ENCODE measurements at regions not wholly inside any gene's neighbourhood (a gene's known extent, or its start where the extent isn't known, plus 50 kb on each side); places are given as distances from the start of the nearest gene placed in this dataset.

DNA sequence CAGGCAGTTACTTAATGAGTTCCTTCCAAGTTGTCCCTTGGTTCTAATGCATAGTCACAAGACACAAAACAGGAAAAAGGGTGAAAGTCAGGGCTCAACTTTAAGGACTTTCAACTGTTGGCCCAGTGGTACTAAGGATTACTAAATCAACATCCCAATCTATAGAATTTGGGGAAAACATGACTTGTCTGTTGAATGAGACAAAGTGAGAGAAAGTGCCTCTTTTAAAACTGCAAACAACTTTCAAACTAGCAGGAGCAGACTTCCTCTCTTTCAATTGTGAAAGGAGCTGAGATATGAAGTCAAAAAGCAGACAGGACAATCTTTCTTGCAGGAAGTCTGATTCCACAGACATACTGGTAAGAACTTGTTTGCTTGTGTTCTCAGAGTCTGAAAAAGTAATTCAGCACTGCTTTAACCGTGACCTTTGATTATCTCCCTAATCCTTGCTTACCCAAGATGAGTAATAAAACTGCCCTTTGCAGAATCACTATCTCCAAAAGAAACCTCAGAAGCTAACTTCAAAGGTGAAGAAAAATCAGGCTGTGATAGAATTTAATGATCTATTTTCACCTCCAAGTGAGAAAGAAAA lies 960.7 kb upstream of the RAG2 start:
- H3K4me1 Mint-ChIP-seq: no peaks in the 10 kb centered on the region
- H3K36me3 Mint-ChIP-seq (ENCODE audit: low read depth): no peaks in the 10 kb centered on the region
- DNase-seq: no peak
- no peak for ATAC-seq
- no peaks in the 10 kb centered on the region for H3K27me3 Mint-ChIP-seq
- no peaks in the 10 kb centered on the region for H3K9me3 Mint-ChIP-seq
- H3K27ac Mint-ChIP-seq: no peak overlapping the region
- H3K4me3 Mint-ChIP-seq: no peak overlapping the region

DNA sequence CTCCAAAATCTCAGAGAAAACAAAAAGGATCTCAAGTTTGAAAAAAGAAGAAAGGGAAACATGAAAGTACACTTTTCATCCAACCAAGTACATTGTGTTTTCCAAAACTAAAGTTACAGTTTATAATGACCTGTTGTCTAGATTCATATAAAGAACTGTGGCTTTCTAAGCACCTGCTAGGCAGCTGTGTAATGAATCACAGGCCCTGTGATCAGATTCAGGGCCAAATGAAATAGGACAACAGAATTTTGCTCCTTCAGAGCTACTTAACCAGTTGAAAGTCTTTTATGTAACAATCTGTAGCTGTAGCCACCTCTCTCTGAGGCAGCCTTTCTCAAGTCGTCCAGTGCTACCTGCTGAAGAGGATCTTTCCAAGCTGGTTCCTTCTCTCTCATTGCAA lies 960.0 kb upstream of the RAG2 start:
- Mint-ChIP-seq H3K4me3 (no peak overlapping the region), H3K36me3 (ENCODE audit: low read depth) (no peaks in the 10 kb centered on the region), H3K9me3 (no peaks in the 10 kb centered on the region), H3K27me3 (no peaks in the 10 kb centered on the region), H3K4me1 (no peaks in the 10 kb centered on the region), H3K27ac (no peak overlapping the region)
- no peak for ATAC-seq
- no peak for DNase-seq

DNA sequence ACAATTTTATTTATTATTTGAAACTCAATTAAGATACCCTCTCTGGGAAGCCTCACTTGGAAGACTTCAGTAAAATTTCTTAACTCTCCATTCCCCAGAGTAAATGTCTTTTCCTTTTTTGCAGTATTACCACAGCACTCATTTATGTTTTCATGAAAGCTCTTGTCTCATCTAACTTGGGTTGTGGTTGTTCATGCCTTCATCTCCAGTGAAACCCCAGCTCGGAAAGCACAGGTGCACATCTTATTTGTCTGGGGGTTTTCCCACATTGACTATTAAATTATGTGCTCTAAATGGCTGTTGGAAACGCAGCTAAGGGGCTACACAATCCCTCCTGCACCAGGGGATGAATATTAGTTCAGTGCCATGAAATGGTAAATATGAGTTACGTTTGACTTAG lies 954.2 kb upstream of the RAG2 start:
- Mint-ChIP-seq H3K27ac (no peak overlapping the region), H3K9me3 (peaks cover 4% of the 10 kb centered on the region), H3K4me3 (no peak overlapping the region), H3K4me1 (no peaks in the 10 kb centered on the region), H3K27me3 (no peaks in the 10 kb centered on the region), H3K36me3 (ENCODE audit: low read depth) (no peaks in the 10 kb centered on the region)
- no peak for ATAC-seq
- no peak for DNase-seq

DNA sequence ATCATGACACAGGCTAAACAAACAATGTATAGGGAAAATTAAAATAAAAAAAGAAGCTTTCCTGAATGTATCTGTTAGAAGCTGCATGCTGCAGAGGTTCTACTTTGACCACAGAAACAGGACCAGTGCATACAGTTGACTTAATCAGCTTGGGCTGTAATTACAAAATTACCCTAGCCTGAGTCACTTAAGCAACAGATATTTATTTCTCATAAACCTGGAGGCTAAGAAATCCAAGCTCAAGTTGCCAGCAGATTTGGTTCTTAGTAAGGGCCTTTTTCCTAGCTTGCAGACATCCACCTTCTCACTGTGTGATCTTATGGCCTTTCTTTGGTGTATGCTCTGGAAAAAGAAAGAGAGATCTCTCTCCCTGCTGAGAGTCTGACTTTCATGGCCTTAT lies 946.5 kb upstream of the RAG2 start:
- H3K36me3 Mint-ChIP-seq (ENCODE audit: low read depth): no peaks in the 10 kb centered on the region
- H3K27me3 Mint-ChIP-seq: no peaks in the 10 kb centered on the region
- H3K4me1 Mint-ChIP-seq: no peaks in the 10 kb centered on the region
- H3K27ac Mint-ChIP-seq: no peak overlapping the region
- no peak for ATAC-seq
- H3K9me3 Mint-ChIP-seq: peaks cover 8% of the 10 kb centered on the region
- no peak for DNase-seq
- H3K4me3 Mint-ChIP-seq: no peak overlapping the region

DNA sequence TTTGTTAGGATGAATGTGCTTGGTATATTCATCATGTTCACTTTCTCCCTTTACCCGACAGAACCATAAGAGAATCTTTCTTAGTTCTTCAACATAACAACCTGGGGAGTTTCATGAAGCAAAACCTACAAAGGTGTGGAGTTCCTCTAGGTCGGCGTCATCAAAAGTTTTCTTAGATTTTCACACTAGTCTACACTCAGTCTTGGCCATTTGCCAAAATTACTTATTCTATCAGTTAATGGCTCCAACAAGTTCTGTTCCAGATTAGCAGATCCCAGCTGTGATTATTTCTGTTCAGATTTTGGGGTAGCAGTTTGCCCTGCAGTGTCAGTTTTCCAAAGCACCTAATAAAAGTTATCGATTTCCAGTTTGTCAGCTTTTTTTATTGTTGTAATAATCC lies 935.8 kb upstream of the RAG2 start:
- Mint-ChIP-seq H3K9me3 (peaks cover 19% of the 10 kb centered on the region), H3K27me3 (no peaks in the 10 kb centered on the region), H3K4me1 (no peaks in the 10 kb centered on the region), H3K27ac (no peak overlapping the region), H3K4me3 (no peak overlapping the region), H3K36me3 (ENCODE audit: low read depth) (no peaks in the 10 kb centered on the region)
- DNase-seq (no peak), ATAC-seq (no peak)

DNA sequence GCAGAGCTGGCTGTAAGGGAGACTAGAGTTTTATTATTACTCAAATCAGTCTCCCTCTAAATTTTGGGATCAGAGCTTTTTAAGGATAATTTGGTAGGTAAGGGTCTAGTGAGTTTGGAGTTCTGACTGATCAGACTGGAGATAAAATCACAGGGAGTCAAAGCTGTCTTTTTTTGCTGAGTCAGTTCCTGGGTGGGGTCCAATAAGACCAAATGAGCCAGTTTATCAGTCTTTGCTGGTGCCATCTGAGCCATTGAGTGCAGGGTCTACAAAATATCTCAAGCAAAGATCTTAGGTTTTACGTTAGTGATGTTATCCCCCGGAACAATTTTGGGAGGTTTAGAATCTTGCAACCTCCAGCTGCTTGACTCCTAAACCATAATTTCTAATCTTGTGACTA lies 935.1 kb upstream of the RAG2 start:
- H3K9me3 Mint-ChIP-seq: peaks cover 25% of the 10 kb centered on the region
- no peaks in the 10 kb centered on the region for H3K27me3 Mint-ChIP-seq
- H3K36me3 Mint-ChIP-seq (ENCODE audit: low read depth): no peaks in the 10 kb centered on the region
- H3K4me1 Mint-ChIP-seq: no peaks in the 10 kb centered on the region
- DNase-seq (no peak), ATAC-seq (no peak)
- H3K4me3 Mint-ChIP-seq: no peak overlapping the region
- H3K27ac Mint-ChIP-seq: no peak overlapping the region

DNA sequence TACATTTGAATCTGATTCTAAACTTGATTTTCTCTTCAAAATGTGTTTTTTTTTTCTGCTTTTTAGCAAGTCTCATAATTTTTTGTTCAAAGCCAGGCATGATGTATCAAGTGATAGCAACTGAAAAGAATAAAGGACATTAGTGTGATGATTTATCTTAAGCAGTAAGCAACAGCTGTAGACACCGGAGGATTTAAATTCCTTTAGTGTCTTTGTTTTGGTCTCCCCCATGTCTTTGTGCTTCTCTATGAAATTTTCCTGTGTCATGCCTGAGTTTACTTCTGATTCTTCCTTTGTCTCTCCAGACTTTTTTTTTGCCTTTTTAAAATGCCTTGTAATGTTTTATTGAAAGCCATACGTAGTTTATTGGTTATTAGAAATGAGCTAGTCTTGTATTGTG lies 934.2 kb upstream of the RAG2 start:
- no peaks in the 10 kb centered on the region for H3K36me3 Mint-ChIP-seq (ENCODE audit: low read depth)
- DNase-seq (no peak), ATAC-seq (no peak)
- H3K4me3 Mint-ChIP-seq: no peak overlapping the region
- H3K27ac Mint-ChIP-seq: no peak overlapping the region
- H3K9me3 Mint-ChIP-seq: peaks cover 25% of the 10 kb centered on the region
- H3K27me3 Mint-ChIP-seq: no peaks in the 10 kb centered on the region
- H3K4me1 Mint-ChIP-seq: no peaks in the 10 kb centered on the region

DNA sequence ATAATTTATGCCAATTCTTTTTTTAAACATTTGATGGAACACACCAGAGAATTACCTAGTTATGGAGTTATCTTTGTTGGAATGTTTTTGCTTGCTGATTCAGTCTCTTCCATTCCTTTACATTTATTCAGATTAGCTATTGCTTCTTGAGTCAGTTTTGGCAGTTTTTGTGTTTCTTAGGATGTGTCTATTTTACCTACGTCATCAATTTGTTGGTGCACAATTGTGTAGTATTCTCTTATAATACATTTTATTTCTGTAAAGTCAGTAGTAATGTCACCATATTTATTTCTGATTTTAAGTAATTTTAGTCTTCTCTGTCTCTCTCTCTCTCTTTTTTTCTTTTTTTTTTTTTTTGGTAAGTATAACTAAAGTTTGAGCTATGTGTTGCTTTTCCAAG lies 929.5 kb upstream of the RAG2 start:
- no peaks in the 10 kb centered on the region for H3K36me3 Mint-ChIP-seq (ENCODE audit: low read depth)
- H3K9me3 Mint-ChIP-seq: peaks cover 36% of the 10 kb centered on the region
- no peaks in the 10 kb centered on the region for H3K4me1 Mint-ChIP-seq
- ATAC-seq (no peak), DNase-seq (no peak)
- H3K27me3 Mint-ChIP-seq: no peaks in the 10 kb centered on the region
- H3K4me3 Mint-ChIP-seq: no peak overlapping the region
- no peak overlapping the region for H3K27ac Mint-ChIP-seq

DNA sequence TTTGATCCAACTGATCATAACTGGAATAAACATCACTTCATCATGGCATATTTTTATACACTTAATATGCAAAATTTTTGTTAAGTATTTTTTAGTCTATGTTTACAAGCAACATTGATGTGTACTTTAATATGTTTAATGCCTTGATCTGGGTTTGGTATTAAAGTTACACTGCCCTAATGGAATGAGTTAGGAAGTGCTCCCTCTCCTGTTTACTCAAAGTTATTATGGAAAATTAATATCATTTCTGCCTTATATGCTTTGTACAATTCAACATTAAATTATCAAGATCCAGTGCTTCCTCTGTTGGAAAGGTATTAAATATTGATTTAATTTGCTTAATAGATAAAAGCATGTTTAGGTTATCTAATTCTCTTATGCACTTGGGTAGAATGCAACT lies 927.3 kb upstream of the RAG2 start:
- no peak overlapping the region for H3K27ac Mint-ChIP-seq
- DNase-seq (no peak), ATAC-seq (no peak)
- no peaks in the 10 kb centered on the region for H3K4me1 Mint-ChIP-seq
- H3K9me3 Mint-ChIP-seq: peaks cover 29% of the 10 kb centered on the region
- no peaks in the 10 kb centered on the region for H3K27me3 Mint-ChIP-seq
- no peaks in the 10 kb centered on the region for H3K36me3 Mint-ChIP-seq (ENCODE audit: low read depth)
- H3K4me3 Mint-ChIP-seq: no peak overlapping the region

DNA sequence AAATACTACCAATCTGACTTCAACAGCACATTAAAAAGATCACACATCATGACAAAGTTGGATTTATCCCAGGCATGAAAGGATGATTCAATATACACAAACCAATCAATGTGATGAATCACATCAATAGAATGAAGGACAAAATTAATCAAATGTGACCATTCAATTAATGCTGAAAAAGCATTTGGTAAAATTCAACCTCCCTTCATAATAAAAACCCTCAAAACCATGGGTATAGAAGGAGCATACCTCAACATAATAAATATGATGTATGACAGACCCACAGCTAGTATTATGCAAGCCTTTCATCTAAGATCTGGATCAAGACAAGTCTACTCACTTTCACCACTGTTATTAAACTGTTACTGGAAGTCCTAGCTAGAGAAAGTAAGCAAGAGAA lies 921.7 kb upstream of the RAG2 start:
- ATAC-seq (no peak), DNase-seq (no peak)
- Mint-ChIP-seq H3K9me3 (peaks cover 18% of the 10 kb centered on the region), H3K36me3 (ENCODE audit: low read depth) (no peaks in the 10 kb centered on the region), H3K27me3 (no peaks in the 10 kb centered on the region), H3K27ac (no peak overlapping the region), H3K4me3 (no peak overlapping the region), H3K4me1 (no peaks in the 10 kb centered on the region)

DNA sequence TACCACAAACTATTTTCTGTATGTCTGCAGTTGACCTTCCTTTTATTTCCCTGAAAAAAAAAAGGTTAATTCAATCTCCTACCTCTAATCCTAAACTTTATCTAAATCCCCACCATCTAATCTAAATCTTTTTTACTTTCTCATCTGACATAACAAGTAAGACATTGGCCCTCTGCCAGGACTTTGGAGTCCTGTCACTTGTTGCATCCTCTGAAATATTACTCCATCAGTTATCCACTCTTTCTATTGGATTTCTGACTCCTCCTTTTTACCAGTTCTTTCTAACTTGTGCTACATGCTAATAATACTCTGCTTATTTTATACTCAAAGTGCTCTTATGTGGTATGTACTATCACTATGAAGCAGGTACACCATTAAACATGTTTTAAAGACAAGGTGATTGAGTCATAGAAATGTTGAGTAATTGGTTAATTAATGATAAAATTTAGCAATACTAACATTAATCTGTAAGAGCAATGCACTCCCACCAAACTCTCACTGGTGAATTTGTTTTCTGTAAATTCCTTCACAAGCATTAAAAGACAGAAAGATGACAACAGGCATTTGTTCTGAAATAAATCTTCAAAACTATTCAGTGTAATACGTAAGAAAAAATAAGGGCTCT lies 914.2 kb upstream of the RAG2 start:
- H3K4me3 Mint-ChIP-seq: no peak overlapping the region
- ATAC-seq (no peak), DNase-seq (no peak)
- H3K27me3 Mint-ChIP-seq: peaks cover 2% of the 10 kb centered on the region
- H3K36me3 Mint-ChIP-seq (ENCODE audit: low read depth): no peaks in the 10 kb centered on the region
- H3K9me3 Mint-ChIP-seq: no peaks in the 10 kb centered on the region
- no peaks in the 10 kb centered on the region for H3K4me1 Mint-ChIP-seq
- H3K27ac Mint-ChIP-seq: no peak overlapping the region

DNA sequence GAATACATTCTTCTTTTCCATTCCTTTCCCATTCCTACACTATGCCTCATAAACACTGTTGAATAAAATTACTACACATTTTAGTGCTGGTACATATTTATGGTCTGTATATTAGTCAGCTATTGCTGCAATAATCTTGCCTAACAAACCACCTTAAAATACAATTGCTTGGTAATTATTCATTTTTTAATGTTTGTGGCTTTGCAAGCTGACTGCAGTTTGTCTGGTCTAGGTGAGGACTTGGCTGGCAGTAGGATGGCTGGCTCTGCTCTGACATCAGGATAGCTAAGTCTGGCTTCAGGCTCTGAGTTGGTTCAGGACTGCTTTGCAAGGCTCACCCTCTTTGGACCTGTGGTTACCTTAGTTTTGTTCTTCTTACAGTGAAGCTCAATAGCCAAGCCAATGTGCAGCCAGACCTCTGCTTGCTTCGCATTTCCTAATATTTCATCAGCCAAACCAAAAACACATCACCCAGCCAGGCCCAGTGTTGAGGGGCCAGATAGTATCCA lies 913.4 kb upstream of the RAG2 start:
- Mint-ChIP-seq H3K4me1 (no peaks in the 10 kb centered on the region), H3K36me3 (ENCODE audit: low read depth) (no peaks in the 10 kb centered on the region), H3K27me3 (peaks cover 2% of the 10 kb centered on the region), H3K9me3 (no peaks in the 10 kb centered on the region), H3K27ac (no peak overlapping the region), H3K4me3 (no peak overlapping the region)
- no peak for DNase-seq
- ATAC-seq: no peak

DNA sequence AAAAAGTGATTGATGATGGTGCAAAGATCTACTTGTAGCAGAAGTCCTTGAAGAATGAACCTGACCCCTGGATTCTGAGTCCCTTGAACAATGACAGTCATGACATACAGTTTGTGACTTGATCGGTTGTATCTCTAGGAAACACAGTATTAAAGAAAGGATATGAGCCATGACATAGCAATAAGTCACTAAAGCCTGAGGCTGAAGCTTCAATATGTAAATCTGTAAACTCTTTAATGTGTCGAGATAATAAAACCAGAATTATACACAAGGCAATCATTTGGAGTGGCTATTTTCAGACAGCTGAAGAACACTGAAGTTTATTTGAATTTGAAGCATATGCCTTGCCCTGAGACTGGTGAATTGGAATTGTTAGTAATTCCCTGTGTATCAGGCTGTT lies 911.5 kb upstream of the RAG2 start:
- Mint-ChIP-seq H3K36me3 (ENCODE audit: low read depth) (no peaks in the 10 kb centered on the region), H3K27ac (no peak overlapping the region), H3K4me1 (peaks cover 5% of the 10 kb centered on the region), H3K4me3 (no peak overlapping the region), H3K27me3 (peaks cover 2% of the 10 kb centered on the region), H3K9me3 (no peaks in the 10 kb centered on the region)
- DNase-seq (no peak), ATAC-seq (no peak)

DNA sequence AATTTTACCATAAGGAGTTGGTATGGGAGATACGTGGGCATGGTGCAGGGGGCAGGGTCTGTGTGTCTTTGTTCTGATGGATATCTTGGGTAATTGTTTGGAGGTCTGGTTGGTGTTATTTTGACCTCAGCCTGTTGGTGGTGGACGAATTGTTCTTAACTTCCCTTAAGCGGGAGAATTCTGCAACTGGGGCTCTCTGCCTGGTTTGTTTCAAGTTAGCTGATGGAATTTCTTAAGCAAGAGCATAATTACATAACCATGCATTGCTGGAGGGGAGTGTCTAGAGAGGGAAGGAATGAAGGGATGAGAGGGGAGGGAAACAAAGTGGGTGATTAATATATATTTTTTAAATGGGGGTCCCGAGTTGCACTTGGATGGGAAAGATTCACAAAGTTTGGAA lies 908.5 kb upstream of the RAG2 start:
- H3K27ac Mint-ChIP-seq: no peak overlapping the region
- peaks cover 23% of the 10 kb centered on the region for H3K4me1 Mint-ChIP-seq
- ATAC-seq (no peak), DNase-seq (no peak)
- peaks cover 2% of the 10 kb centered on the region for H3K27me3 Mint-ChIP-seq
- no peaks in the 10 kb centered on the region for H3K36me3 Mint-ChIP-seq (ENCODE audit: low read depth)
- no peak overlapping the region for H3K4me3 Mint-ChIP-seq
- peaks cover 5% of the 10 kb centered on the region for H3K9me3 Mint-ChIP-seq

DNA sequence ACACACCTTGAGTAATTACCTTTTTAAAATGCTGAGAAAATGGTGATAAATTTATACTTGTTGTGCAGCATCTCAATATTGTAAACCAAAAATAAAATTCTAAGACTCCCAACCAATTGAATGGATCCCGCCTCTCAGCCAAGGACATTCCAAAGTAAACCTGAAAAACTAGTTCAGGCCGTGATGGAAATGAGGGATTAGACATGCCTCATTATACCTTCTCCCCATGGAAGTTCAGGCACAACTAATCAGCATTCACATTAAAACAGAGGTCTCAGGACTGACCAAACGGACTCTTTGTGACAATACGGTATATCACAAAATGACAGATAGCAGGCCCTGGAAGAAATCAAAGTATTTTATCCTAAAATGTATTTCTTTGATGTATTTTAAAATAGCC lies 907.4 kb upstream of the RAG2 start:
- H3K4me3 Mint-ChIP-seq: no peak overlapping the region
- ATAC-seq: no peak
- H3K4me1 Mint-ChIP-seq: peaks cover 25% of the 10 kb centered on the region
- H3K9me3 Mint-ChIP-seq: peaks cover 7% of the 10 kb centered on the region
- no peak overlapping the region for H3K27ac Mint-ChIP-seq
- H3K36me3 Mint-ChIP-seq (ENCODE audit: low read depth): no peaks in the 10 kb centered on the region
- DNase-seq: no peak
- H3K27me3 Mint-ChIP-seq: peaks cover 2% of the 10 kb centered on the region

DNA sequence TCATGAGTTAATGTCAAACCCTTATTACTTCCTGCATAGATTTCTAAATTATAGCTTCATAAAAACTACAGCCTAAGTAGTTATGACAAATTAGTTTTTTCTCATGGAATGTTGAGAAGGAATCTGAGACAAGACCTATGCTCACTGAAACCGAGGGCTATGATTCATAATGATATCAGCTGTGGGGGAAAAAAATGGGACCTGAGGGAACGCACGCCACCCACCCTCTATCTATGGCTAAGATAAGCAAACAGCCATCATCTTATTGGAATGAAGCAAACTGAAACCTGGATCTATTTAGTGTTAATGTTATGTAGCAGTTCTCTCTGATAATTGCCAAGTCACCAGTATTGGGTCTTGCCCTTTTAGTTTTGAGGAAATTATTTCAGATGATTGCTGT lies 906.9 kb upstream of the RAG2 start:
- Mint-ChIP-seq H3K4me1 (peaks cover 25% of the 10 kb centered on the region), H3K27me3 (peaks cover 2% of the 10 kb centered on the region), H3K36me3 (ENCODE audit: low read depth) (no peaks in the 10 kb centered on the region), H3K27ac (no peak overlapping the region), H3K9me3 (peaks cover 8% of the 10 kb centered on the region), H3K4me3 (no peak overlapping the region)
- DNase-seq (no peak), ATAC-seq (no peak)
